ENCODE measurements at regions not wholly inside any gene's neighbourhood (a gene's known extent, or its start where the extent isn't known, plus 50 kb on each side); places are given as distances from the start of the nearest gene placed in this dataset.
"Not testable (repeated sequence)": the region's sequence is repeated elsewhere in the genome, so short reads cannot be mapped to it uniquely, and the experiment has no call there.

- H3K36me3 ChIP-seq (ENCODE audit: control insufficient read depth in 4 of 4, insufficient read depth in 4 of 4, low read length in 4 of 4) = no peaks in the 10 kb centered on the region
- DNase-seq (no peak), ATAC-seq (ENCODE audit: insufficient read depth, low FRiP score) (no peak)
- TF ChIP-seq CTCF (IDR thresholded peaks at IDR 0.05; ENCODE audit: control extremely low read depth, extremely low read depth) = no peak
- no peaks in the 10 kb centered on the region for H3K4me1 ChIP-seq (ENCODE audit: control insufficient read depth in 5 of 5, insufficient read depth in 5 of 5, low read length in 5 of 5)
- no peaks in the 10 kb centered on the region for H3K27me3 ChIP-seq (ENCODE audit: control insufficient read depth in 3 of 3, insufficient read depth in 3 of 3, low read length in 2 of 3)
- WGBS, 2 donors = 93 to 97% methylated on average over 31 to 33 of the region's 33 CpGs
- H3K4me3 ChIP-seq = no peak overlapping the region
- peaks cover 0 to 4% (median 1%) of the 10 kb centered on the region in 4 donors for H3K9me3 ChIP-seq (ENCODE audit: control insufficient read depth in 4 of 4, insufficient read depth in 3 of 4, low read length in 3 of 4)
- no peak overlapping the region for H3K9ac ChIP-seq (ENCODE audit: insufficient read depth in 1 of 2, low read length in 2 of 2)
- no peak overlapping the region for H3K27ac ChIP-seq (ENCODE audit: low read depth in 1 of 2, low read length in 1 of 2)
These were observed 155.3 kb upstream of the RREB1 start for GRCh38 chr6:6952484-6952883.

- H3K4me1 ChIP-seq (ENCODE audit: control insufficient read depth in 5 of 5, insufficient read depth in 5 of 5, low read length in 5 of 5); H3K27ac ChIP-seq (ENCODE audit: low read depth in 1 of 2, low read length in 1 of 2); H3K9ac ChIP-seq (ENCODE audit: insufficient read depth in 1 of 2, low read length in 2 of 2); H3K27me3 ChIP-seq (ENCODE audit: control insufficient read depth in 3 of 3, insufficient read depth in 3 of 3, low read length in 2 of 3); H3K36me3 ChIP-seq (ENCODE audit: control insufficient read depth in 4 of 4, insufficient read depth in 4 of 4, low read length in 4 of 4); ATAC-seq (ENCODE audit: insufficient read depth, low FRiP score); H3K4me3 ChIP-seq; H3K9me3 ChIP-seq (ENCODE audit: control insufficient read depth in 4 of 4, insufficient read depth in 3 of 4, low read length in 3 of 4); DNase-seq: not testable (repeated sequence)
- 92 to 95% methylated on average over 6 of the region's 6 CpGs for WGBS, 2 donors
These were observed 154.8 kb upstream of the RREB1 start for GRCh38 chr6:6952927-6953326.

GRCh38 chr6:6960571-6961251, 147.1 kb upstream of the RREB1 start:
- Histone ChIP-seq H3K4me3 (no peak overlapping the region), H3K27ac (ENCODE audit: low read depth in 1 of 2, low read length in 1 of 2) (no peak overlapping the region), H3K4me1 (ENCODE audit: control insufficient read depth in 5 of 5, insufficient read depth in 5 of 5, low read length in 5 of 5) (no peaks in the 10 kb centered on the region), H3K9ac (ENCODE audit: insufficient read depth in 1 of 2, low read length in 2 of 2) (no peak overlapping the region), H3K27me3 (ENCODE audit: control insufficient read depth in 3 of 3, insufficient read depth in 3 of 3, low read length in 2 of 3) (no peaks in the 10 kb centered on the region), H3K9me3 (ENCODE audit: control insufficient read depth in 4 of 4, insufficient read depth in 3 of 4, low read length in 3 of 4) (no peaks in the 10 kb centered on the region), H3K36me3 (ENCODE audit: control insufficient read depth in 4 of 4, insufficient read depth in 4 of 4, low read length in 4 of 4) (no peaks in the 10 kb centered on the region)
- DNase-seq (no peak), ATAC-seq (ENCODE audit: insufficient read depth, low FRiP score) (no peak)
- WGBS, 2 donors = 75 to 84% methylated on average over 5 of the region's 5 CpGs
- TF ChIP-seq CTCF (IDR thresholded peaks at IDR 0.05; ENCODE audit: control extremely low read depth, extremely low read depth) = no peak

- H3K9me3 ChIP-seq (ENCODE audit: control insufficient read depth in 4 of 4, insufficient read depth in 3 of 4, low read length in 3 of 4) = no peaks in the 10 kb centered on the region
- WGBS, 2 donors = 97 to 99% methylated on average over 4 of the region's 4 CpGs
- H3K4me3 ChIP-seq = no peak overlapping the region
These were observed 145.7 kb upstream of the RREB1 start for GRCh38 chr6:6962086-6962485.

More at GRCh38 chr6:6962086-6962485, 145.7 kb upstream of the RREB1 start:
- H3K27ac ChIP-seq (ENCODE audit: low read depth in 1 of 2, low read length in 1 of 2) = no peak overlapping the region
- H3K36me3 ChIP-seq (ENCODE audit: control insufficient read depth in 4 of 4, insufficient read depth in 4 of 4, low read length in 4 of 4) = no peaks in the 10 kb centered on the region
- no peaks in the 10 kb centered on the region for H3K4me1 ChIP-seq (ENCODE audit: control insufficient read depth in 5 of 5, insufficient read depth in 5 of 5, low read length in 5 of 5)
- H3K9ac ChIP-seq (ENCODE audit: insufficient read depth in 1 of 2, low read length in 2 of 2) = no peak overlapping the region
- no peak for DNase-seq
- no peak for TF ChIP-seq CTCF (IDR thresholded peaks at IDR 0.05; ENCODE audit: control extremely low read depth, extremely low read depth)
- ATAC-seq (ENCODE audit: insufficient read depth, low FRiP score) = no peak
- H3K27me3 ChIP-seq (ENCODE audit: control insufficient read depth in 3 of 3, insufficient read depth in 3 of 3, low read length in 2 of 3) = no peaks in the 10 kb centered on the region

All from lung (tissue), 11 donors.